GOT3 (cell line): ENCODE measurements at regions not wholly inside any gene's neighbourhood (a gene's known extent, or its start where the extent isn't known, plus 50 kb on each side); places are given as distances from the start of the nearest gene placed in this dataset.
"Not testable (repeated sequence)": the region's sequence is repeated elsewhere in the genome, so short reads cannot be mapped to it uniquely, and the experiment has no call there.

Source experiments
- DNase-seq: peaks from one replicate; lab custom pipeline; 2025; ENCODE audit warnings: mixed read lengths; lab: John Stamatoyannopoulos, UW

DNA sequence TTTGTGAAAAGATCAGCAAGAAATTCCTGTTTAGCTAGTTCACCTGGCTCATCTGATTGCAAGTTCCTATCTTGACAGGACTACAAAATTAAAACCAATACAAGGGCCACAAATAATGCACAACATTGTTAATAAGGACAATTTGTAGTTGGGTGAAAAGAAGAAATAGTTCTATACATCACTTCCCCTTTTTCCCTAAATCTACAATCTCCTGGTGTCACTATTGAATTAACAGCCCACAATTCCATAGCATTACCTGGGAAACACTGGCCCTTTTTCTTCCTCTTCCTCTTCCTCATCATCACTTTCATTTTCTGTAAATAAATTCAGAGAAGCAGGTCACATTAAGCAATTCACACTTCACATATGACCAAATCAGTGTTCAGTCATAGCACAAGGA, 366.9 kb downstream of the FAM72C start:
- DNase-seq, result no peak

DNA sequence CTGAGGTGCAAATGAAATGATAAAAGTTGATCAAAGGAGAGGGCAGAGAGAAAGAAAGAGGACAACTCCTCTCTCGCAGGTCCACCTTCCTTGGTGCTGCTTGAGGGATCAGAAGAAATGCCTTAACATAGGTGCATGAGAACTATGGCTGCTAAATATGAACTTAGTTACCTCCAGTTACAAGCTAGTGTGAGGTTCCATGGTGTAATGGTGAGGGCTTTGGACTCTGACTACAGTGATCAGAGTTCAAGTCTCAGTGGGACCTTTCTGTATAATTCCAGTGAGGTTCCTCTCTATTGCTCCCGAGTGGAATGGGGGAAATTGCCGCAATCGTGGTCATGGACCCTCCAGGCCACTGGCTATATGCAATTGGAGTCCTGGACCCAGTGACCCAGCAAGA, 387.3 kb downstream of the FAM72C start:
- no peak for DNase-seq

DNA sequence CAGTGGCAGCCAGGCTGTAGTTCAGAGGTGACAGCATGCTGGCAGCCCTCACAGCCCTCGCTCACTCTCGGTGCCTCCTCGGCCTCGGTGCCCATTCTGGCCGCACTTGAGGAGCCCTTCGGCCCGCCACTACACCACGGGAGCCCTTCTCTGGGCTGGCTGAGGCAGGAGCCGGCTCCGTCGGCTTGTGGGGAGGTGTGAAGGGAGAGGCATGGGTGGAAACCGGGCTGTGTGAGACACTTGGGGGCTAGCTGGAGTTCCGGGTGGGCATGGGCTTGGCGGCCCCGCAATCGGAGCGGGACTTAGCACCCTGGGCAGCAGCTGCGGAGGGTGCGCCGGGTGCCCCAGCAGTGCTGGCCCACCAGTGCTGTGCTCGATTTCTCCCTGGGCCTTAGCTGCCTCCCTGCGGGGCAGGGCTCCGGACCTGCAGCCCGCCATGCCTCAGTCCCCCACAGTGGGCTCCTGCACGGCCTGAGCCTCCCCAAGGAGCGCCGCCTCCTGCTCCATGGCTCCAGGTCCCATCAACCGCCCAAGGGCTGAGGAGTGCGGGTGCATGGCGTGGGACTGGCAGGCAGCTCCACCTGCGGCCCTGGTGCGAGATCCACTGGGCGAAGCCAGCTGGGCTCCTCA, 396.8 kb downstream of the FAM72C start:
- no peak for DNase-seq

DNA sequence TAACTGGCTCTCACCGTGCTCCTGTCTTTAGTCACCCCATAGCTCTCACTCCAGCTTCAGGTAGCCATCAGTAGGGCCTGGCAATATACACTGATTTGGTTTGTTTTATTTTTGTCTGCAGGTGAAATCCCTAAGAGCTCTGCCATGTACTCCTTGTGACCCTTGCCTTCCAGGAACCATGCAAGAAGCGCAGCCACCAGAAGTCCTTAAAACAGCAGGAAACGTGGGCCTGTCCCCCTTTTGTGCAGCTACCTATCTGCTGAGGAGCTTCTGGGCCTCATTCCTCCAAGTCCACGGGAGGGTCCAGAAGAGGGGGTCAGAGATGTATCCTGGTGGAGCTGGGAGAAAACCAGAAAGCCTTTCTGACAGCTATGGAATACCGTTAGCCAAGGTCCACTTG, 399.1 kb downstream of the FAM72C start:
- not testable (repeated sequence) for DNase-seq

DNA sequence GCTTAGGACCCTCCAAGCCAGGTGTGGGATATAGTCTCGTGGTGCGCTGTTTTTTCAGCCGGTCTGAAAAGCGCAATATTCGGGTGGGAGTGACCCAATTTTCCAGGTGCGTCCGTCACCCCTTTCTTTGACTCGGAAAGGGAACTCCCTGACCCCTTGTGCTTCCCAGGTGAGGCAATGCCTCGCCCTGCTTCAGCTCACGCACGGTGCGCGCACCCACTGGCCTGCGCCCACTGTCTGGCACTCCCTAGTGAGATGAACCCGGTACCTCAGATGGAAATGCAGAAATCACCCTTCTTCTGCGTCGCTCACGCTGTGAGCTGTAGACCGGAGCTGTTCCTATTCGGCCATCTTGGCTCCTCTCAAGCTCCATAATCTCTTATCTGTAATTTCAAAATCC, 408.0 kb downstream of the FAM72C start:
- DNase-seq, result not testable (repeated sequence)

DNA sequence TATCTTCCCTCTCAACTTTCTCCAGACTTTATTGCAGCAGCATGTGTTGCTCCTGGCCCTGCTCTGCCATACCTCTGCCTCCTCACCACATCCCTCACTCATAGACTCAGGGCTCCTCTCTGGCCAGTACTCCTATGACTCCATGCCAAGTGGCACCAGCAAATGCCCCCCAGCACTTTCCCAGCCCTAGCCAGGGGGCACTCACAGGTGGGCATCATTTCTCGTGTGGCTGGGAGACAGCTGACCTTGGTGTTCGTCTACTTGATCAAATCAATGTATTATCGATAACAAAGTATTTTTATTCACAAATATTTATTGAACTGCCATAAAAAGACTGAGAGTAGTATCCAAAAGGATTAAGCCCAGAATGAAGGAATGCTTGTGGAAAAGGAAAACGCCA, 418.2 kb downstream of the FAM72C start:
- DNase-seq, result no peak

DNA sequence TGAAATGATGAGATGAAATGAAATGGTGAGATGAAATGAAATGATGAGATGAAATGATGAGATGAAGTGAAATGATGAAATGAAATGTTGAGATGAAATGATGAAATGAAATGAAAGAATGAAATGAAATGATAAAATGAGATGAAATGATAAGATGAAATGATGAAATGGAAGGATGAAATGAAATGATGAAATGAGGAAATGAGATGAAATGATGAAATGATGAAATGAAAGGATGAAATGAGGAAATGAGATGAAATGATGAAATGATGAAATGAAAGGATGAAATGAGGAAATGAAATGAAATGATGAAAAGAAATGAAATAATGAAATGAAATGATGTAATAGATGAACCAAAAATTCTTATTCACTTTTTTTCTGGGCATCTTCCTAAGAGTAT, 467.1 kb downstream of the FAM72C start:
- not testable (repeated sequence) for DNase-seq

DNA sequence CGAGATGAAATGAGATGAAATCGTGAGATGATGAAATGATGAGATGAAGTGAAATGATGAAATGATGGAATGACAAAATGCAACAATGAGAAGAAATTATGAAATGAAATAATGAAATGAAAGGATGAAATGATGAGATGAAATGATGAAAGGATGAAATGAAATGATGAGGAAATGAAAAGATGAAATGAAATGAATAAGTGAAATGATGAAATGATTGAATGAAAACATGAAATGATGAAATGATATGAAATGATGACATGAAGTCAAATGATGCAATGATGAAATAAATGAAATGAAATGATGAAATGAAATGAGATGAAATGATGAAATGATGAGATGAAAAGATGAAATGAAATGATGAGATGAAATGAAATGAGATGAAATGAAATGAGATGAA, 467.7 kb downstream of the FAM72C start:
- DNase-seq, result not testable (repeated sequence)

DNA sequence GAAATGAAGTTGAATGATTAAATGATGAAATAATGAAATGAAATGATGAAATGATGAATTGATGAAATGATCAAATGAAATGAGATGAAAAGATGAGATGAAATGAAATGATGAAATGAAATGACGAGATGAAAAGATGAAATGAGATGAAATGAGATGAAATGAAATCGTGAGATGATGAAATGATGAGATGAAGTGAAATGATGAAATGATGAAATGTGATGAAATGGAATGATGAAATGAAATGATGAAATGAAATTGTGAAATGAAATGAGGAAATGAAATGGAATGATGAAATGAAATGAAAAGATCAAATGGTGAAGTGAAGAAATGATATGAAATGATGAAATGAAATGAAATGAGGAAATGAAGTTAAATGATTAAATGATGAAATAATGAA, 468.7 kb downstream of the FAM72C start:
- DNase-seq, result not testable (repeated sequence)

DNA sequence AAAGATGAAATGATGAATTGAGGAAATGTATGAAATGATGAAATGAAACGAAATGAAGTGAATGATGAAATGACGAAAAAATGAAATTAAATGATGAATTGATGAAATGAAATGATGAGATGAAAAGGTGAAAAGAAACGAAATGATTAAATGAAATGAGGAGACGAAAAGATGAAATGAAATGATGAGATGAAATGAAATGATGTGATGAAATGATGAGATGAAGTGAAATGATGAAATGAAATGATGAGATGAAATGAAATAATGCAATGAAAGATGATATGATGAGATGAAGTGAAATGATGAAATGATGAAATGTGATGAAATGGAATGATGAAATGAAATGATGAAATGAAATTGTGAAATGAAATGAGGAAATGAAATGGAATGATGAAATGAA, 469.7 kb downstream of the FAM72C start:
- DNase-seq, result not testable (repeated sequence)

DNA sequence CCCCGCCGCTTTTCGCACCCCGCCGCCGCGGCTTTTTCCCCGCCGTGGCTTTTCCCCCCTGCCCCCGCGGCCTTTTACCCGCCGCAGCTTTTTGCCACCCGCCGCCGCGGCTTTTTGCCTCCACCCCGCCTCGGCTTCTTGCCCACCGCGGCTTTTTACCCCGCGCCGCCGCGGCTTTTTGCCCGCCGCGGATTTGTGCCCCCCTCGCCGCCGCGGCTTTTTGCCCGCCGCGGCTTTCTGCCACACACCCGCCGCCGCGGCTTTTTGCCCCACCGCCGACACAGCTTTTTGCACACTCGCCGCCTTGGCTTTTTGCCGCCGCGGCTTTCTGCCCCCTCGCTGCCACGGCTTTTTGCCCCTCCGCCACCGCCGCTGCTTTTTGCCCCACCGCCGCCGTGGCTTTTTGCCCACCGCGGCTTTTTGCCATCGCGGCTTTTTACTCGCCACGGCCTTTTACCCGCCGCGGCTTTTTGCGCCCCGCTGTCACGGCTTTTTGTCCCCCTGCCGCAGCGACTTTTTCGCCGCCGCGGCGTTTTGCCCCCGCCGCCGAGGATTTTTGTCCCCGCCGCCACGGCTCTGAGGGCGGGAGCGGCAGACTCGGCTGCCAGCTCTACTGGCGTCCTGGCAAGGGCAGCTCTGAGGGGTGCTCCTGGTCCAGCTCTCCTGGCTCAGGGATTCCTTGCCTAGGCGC, 473.6 kb downstream of the FAM72C start:
- not testable (repeated sequence) for DNase-seq

DNA sequence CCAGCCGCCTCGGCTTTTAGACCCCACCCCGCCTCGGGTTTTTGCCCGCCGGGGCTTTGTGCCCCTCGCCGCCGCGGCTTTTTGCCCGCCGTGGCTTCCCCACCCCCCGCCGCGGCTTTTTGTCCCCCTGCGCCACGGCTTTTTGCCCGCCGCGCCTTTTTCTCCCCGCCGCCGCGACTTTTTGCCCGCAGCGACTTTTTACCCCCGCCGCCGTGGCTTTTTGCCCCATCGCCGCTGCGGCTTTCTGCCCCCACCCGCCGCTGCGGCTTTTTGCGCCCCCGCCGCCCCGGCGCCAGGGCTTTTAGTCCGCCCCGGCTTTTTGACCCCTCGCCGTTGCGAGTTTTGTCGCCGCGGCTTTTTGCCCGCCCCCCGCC, 474.4 kb downstream of the FAM72C start:
- no peak for DNase-seq

DNA sequence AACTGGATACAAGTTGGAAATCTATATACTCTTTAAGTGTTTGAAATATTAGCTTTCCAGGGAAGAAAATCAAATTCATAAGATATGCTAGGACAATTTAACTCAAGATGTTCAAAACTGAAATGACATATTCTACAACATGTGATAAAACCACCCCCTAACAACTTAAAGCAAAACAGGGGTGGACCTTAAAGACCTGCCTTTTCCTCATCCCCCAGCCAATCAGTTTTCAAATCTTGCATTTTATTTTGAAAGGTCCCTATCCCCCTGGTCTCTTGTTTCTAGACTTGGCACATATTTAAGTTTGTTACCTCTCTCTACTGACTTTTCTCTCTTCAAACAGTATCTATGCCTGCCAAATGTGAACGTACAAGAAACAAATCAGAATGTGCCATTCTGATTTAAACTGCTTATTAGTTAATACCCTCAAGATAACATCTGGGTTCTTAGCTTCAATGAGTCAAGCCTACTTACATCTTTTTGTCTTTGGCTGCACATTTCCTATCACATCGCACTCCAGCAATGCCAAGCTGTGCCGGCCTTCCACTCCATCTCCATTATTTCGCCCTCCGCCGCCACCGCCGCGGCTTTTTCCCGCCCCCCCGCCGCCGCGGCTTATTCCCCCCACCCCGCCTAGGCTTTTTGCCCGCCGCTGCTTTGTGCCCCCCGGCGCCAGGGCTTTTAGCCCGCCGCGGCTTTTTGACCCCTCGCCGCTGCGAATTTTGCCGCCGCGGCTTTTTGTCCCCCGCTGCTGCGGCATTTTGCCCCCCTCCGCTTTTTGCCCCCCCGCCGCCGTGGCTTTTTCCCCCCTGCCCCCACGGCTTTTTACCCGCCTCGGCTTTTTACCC, 475.0 kb downstream of the FAM72C start:
- not testable (repeated sequence) for DNase-seq
